Endodermal cell (in vitro differentiated cells): ENCODE measurements at regions not wholly inside any gene's neighbourhood (a gene's known extent, or its start where the extent isn't known, plus 50 kb on each side); places are given as distances from the start of the nearest gene placed in this dataset.

Experiments used
- DNase-seq: peaks from one replicate; pipeline ENCODE4 v3.0.0-alpha.2; 2017
- H3K27ac ChIP-seq: 2 replicates; pipeline ENCODE4 v1.5.1; 2013; ENCODE audit warnings: mild to moderate bottlenecking, low read depth, low read length, moderate library complexity
- H3K27me3 ChIP-seq: 2 replicates; pipeline ENCODE4 v1.6.1; 2013; ENCODE audit warnings: mild to moderate bottlenecking, low read length, moderate library complexity; ENCODE audit not compliant: insufficient read depth, control insufficient read depth, poor library complexity, severe bottlenecking
- H3K36me3 ChIP-seq: 2 replicates; pipeline ENCODE4 v1.7.0; 2013; ENCODE audit warnings: mild to moderate bottlenecking, low read length, moderate library complexity; ENCODE audit not compliant: control insufficient read depth, insufficient read depth
- H3K4me1 ChIP-seq: one replicate; pipeline ENCODE4 v1.7.0; 2013; ENCODE audit warnings: low read length; ENCODE audit not compliant: control insufficient read depth, insufficient read depth
- H3K4me3 ChIP-seq: 2 replicates; pipeline ENCODE4 v1.5.1; 2013; ENCODE audit warnings: mild to moderate bottlenecking, low read length, moderate library complexity
- H3K9ac ChIP-seq: 2 replicates; pipeline ENCODE4 v1.6.1; 2013; ENCODE audit warnings: mild to moderate bottlenecking, low read length, moderate library complexity; ENCODE audit not compliant: poor library complexity, severe bottlenecking; ENCODE audit errors: extremely low read depth
- H3K9me3 ChIP-seq: 2 replicates; pipeline ENCODE4 v1.6.1; 2013; ENCODE audit warnings: mild to moderate bottlenecking, low read length, moderate library complexity; ENCODE audit not compliant: control insufficient read depth
- H3K27ac Mint-ChIP-seq: 2 replicates; pipeline ENCODE4 v1.8.0; 2020; ENCODE audit warnings: mixed read lengths
- H3K27me3 Mint-ChIP-seq: 2 replicates; pipeline ENCODE4 v1.8.0; 2021; ENCODE audit warnings: mild to moderate bottlenecking, mixed read lengths; ENCODE audit not compliant: insufficient read depth
- H3K36me3 Mint-ChIP-seq: 2 replicates; pipeline ENCODE4 v1.8.0; 2020; ENCODE audit warnings: low read depth, mixed read lengths
- H3K4me1 Mint-ChIP-seq: 2 replicates; pipeline ENCODE4 v1.8.0; 2020; ENCODE audit warnings: mixed read lengths
- H3K4me3 Mint-ChIP-seq: 2 replicates; pipeline ENCODE4 v1.8.0; 2020; ENCODE audit warnings: mild to moderate bottlenecking, moderate library complexity, mixed read lengths
- H3K9me3 Mint-ChIP-seq: 2 replicates; pipeline ENCODE4 v1.8.0; 2020; ENCODE audit warnings: mild to moderate bottlenecking, mixed read lengths
- CTCF ChIP-seq: fragments of 200-600 bp; sonication (generic); conservative IDR thresholded peaks from 2 replicates; pipeline ENCODE4 v1.5.0; 2021; ENCODE audit warnings: antibody characterized with exemption, mild to moderate bottlenecking
- WGBS, 2 experiments: methylation state at CpG; one replicate each; pipeline versions ENCODE4 v1.1.5 to v1.1.7; 2013; ENCODE audit warnings: missing lambda C conversion rate in 2 of 2, mixed read lengths in 1 of 2; ENCODE audit not compliant: insufficient coverage in 1 of 2, insufficient read length in 1 of 2; 5-methylcytosine and 5-hydroxymethylcytosine counted together

DNA sequence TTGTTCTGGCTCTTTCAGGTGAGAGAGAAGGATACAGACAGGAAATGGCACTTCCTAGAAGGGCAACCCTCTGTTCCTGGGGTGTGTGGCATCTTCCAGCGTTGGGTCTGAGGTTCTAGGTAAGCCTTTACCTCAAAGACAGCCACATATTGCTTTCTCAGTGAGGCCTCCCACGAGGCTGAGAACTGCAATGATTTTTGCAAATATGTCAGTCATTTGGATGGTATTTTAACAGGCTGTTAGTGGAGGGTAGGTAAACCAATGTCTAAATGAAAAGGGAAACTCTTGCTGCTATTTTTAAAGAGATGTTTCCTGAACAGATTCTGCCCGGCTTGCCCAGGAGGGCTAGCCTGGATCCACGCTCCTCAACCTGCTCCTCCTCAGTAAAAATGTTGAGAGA, 240.3 kb upstream of the KLF6 start:
- H3K36me3 ChIP-seq: no peaks in the 10 kb centered on the region
- no peaks in the 10 kb centered on the region for H3K27me3 ChIP-seq
- Mint-ChIP-seq H3K9me3 (no peaks in the 10 kb centered on the region), H3K27ac (no peak overlapping the region), H3K36me3 (no peaks in the 10 kb centered on the region), H3K27me3 (no peaks in the 10 kb centered on the region), H3K4me1 (peaks cover 11% of the 10 kb centered on the region), H3K4me3 (no peak overlapping the region)
- H3K9ac ChIP-seq: no peak overlapping the region
- no peaks in the 10 kb centered on the region for H3K9me3 ChIP-seq
- no peak for DNase-seq
- no peak overlapping the region for H3K27ac ChIP-seq
- no peak overlapping the region for H3K4me3 ChIP-seq
- no peak for TF ChIP-seq CTCF
- WGBS, 2 experiments: 95 to 100% methylated on average over 1 to 4 of the region's 4 CpGs
- H3K4me1 ChIP-seq: no peaks in the 10 kb centered on the region

GRCh38 chr10:4024516-4025245, 239.7 kb upstream of the KLF6 start:
- H3K9me3 Mint-ChIP-seq: no peaks in the 10 kb centered on the region
- WGBS, 2 experiments: 94 to 95% methylated on average over 12 to 14 of the region's 14 CpGs
- no peak for DNase-seq
- no peak overlapping the region for H3K4me3 Mint-ChIP-seq
- no peaks in the 10 kb centered on the region for H3K27me3 Mint-ChIP-seq
- TF ChIP-seq CTCF: no peak
- peaks cover 9% of the 10 kb centered on the region for H3K4me1 Mint-ChIP-seq
- no peaks in the 10 kb centered on the region for H3K36me3 Mint-ChIP-seq
- H3K9me3 ChIP-seq: no peaks in the 10 kb centered on the region
- no peak overlapping the region for H3K9ac ChIP-seq
- H3K4me1 ChIP-seq: no peaks in the 10 kb centered on the region
- H3K27ac Mint-ChIP-seq: no peak overlapping the region
- H3K4me3 ChIP-seq: no peak overlapping the region
- H3K27ac ChIP-seq: no peak overlapping the region
- H3K27me3 ChIP-seq: no peaks in the 10 kb centered on the region
- H3K36me3 ChIP-seq: no peaks in the 10 kb centered on the region

- Mint-ChIP-seq H3K4me3 (no peak overlapping the region), H3K27me3 (no peaks in the 10 kb centered on the region), H3K36me3 (no peaks in the 10 kb centered on the region), H3K9me3 (no peaks in the 10 kb centered on the region), H3K4me1 (peaks cover 6% of the 10 kb centered on the region), H3K27ac (no peak overlapping the region)
- no peaks in the 10 kb centered on the region for H3K9me3 ChIP-seq
- H3K4me1 ChIP-seq: no peaks in the 10 kb centered on the region
- no peak overlapping the region for H3K4me3 ChIP-seq
- no peak for TF ChIP-seq CTCF
- WGBS, 2 experiments: 80 to 90% methylated on average over 9 to 17 of the region's 17 CpGs
- no peak overlapping the region for H3K9ac ChIP-seq
- H3K27ac ChIP-seq: no peak overlapping the region
- no peaks in the 10 kb centered on the region for H3K27me3 ChIP-seq
- H3K36me3 ChIP-seq: no peaks in the 10 kb centered on the region
- no peak for DNase-seq
These were observed 239.0 kb upstream of the KLF6 start for GRCh38 chr10:4024027-4024426.
